A549 (cell line): ENCODE measurements at regions not wholly inside any gene's neighbourhood (a gene's known extent, or its start where the extent isn't known, plus 50 kb on each side); places are given as distances from the start of the nearest gene placed in this dataset.

Experiments used
- BHLHE40 ChIP-seq: IDR thresholded peaks from 2 replicates; pipeline ENCODE4 v1.6.1; 2012; ENCODE audit warnings: low read depth, low read length, inconsistent platforms
- POLR2A ChIP-seq: IDR thresholded peaks from 2 replicates; pipeline ENCODE4 v1.6.1; 2012; ENCODE audit warnings: mild to moderate bottlenecking, low read length
- TF ChIP-seq, protein P1 (sequence below): fragments of >200 bp; sonication (Bioruptor Twin); formaldehyde crosslinking; IDR thresholded peaks from 3 replicates; pipeline ENCODE4 v1.5.1; 2016

DNA sequence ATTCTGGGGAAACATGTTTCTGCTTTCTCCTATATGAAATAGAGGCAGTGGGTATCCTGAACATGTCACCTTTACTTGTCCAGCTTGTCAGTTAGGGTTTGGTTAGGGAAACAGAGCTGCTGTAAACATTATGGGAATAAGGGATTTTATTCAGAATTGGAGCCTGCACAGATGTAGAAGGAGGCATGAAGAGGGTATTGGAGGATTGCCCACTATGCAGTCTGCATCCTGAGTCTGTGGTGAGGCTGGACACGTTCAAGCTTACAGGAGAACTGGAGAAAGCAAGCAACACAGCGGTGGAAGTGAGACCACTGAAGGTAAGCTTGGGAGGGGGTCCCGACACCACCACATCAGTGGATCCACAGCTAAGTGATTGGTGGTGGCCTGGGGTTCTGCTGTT is 443.0 kb upstream of the TNP1 start:
- TF ChIP-seq POLR2A: no peak
- no peak for TF ChIP-seq BHLHE40
- TF ChIP-seq, protein P1, sequence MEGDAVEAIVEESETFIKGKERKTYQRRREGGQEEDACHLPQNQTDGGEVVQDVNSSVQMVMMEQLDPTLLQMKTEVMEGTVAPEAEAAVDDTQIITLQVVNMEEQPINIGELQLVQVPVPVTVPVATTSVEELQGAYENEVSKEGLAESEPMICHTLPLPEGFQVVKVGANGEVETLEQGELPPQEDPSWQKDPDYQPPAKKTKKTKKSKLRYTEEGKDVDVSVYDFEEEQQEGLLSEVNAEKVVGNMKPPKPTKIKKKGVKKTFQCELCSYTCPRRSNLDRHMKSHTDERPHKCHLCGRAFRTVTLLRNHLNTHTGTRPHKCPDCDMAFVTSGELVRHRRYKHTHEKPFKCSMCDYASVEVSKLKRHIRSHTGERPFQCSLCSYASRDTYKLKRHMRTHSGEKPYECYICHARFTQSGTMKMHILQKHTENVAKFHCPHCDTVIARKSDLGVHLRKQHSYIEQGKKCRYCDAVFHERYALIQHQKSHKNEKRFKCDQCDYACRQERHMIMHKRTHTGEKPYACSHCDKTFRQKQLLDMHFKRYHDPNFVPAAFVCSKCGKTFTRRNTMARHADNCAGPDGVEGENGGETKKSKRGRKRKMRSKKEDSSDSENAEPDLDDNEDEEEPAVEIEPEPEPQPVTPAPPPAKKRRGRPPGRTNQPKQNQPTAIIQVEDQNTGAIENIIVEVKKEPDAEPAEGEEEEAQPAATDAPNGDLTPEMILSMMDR: no peak
